Suprapubic skin (tissue), 4 donors: ENCODE measurements at regions not wholly inside any gene's neighbourhood (a gene's known extent, or its start where the extent isn't known, plus 50 kb on each side); places are given as distances from the start of the nearest gene placed in this dataset.

ENCODE experiments used
- DNase-seq, 2 donors: peaks; one replicate each; pipeline ENCODE4 v3.0.0-alpha.2; 2019; ENCODE audit warnings: low spot score in 2 of 2
- H3K27ac ChIP-seq: fragments of 200-600 bp; sonication (generic); one replicate; pipeline ENCODE4 v1.5.1; 2019
- H3K27me3 ChIP-seq: fragments of 200-600 bp; sonication (generic); one replicate; pipeline ENCODE4 v1.5.1; 2019
- H3K36me3 ChIP-seq: fragments of 200-600 bp; sonication (generic); one replicate; pipeline ENCODE4 v1.5.1; 2019
- H3K4me1 ChIP-seq: fragments of 200-600 bp; sonication (generic); one replicate; pipeline ENCODE4 v1.5.1; 2019
- H3K4me3 ChIP-seq: fragments of 200-600 bp; sonication (generic); one replicate; pipeline ENCODE4 v1.5.1; 2019; ENCODE audit warnings: mild to moderate bottlenecking
- H3K9me3 ChIP-seq: fragments of 200-600 bp; sonication (generic); one replicate; pipeline ENCODE4 v1.5.1; 2019
- EP300 ChIP-seq: sonication (generic); formaldehyde crosslinking; IDR thresholded peaks from one replicate; pipeline ENCODE4 v1.6.1; 2017; ENCODE audit warnings: antibody characterized with exemption
- POLR2A ChIP-seq, 2 donors: fragments of 450-650 bp; IDR thresholded peaks; one replicate each; pipeline ENCODE4 v1.6.1; 2017; ENCODE audit warnings: antibody characterized with exemption in 2 of 2, mild to moderate bottlenecking in 2 of 2, moderate library complexity in 2 of 2
- POLR2AphosphoS5 ChIP-seq, 3 donors: sonication (generic); formaldehyde crosslinking; IDR thresholded peaks; one replicate each; pipeline ENCODE4 v1.6.1; 2017; ENCODE audit warnings: antibody characterized with exemption in 3 of 3
- WGBS: methylation state at CpG from one replicate; pipeline ENCODE4 v1.1.5; 2018; 5-methylcytosine and 5-hydroxymethylcytosine counted together
- TF ChIP-seq, protein P1 (sequence below), 2 donors: fragments of 200-600 bp in 1 of 2; fragments of 450-650 bp in 1 of 2; sonication (generic) in 1 of 2; IDR thresholded peaks; one replicate each; pipeline ENCODE4 v1.5.1; 2016 to 2019; ENCODE audit warnings: antibody characterized with exemption in 2 of 2, mild to moderate bottlenecking in 1 of 2, moderate library complexity in 1 of 2

DNA sequence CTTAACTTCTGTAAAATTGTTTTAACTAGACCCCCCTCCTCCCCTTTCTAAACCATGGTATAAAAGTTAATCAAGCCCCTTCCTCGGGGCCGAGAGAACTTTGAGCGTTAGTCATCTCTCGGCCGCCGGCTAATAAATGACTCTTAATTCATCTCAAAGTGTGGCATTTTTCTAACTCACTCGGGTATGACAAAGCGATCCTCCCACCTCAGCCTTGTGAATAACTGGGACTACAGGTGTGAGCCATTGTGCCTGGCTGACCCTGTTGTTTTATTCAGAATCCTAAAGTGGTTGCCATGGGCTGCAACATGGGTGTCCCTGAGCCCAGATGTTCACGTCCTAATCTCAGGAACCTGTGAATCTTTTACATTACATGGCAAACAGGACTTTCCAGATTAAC lies 540.7 kb upstream of the AMELY start:
- no peak overlapping the region for H3K4me3 ChIP-seq
- peaks cover 6% of the 10 kb centered on the region for H3K4me1 ChIP-seq
- TF ChIP-seq EP300, result no peak
- no peak for TF ChIP-seq POLR2AphosphoS5 (IDR thresholded peaks at IDR 0.05)
- no peak for TF ChIP-seq POLR2A (IDR thresholded peaks at IDR 0.05)
- TF ChIP-seq, protein P1, sequence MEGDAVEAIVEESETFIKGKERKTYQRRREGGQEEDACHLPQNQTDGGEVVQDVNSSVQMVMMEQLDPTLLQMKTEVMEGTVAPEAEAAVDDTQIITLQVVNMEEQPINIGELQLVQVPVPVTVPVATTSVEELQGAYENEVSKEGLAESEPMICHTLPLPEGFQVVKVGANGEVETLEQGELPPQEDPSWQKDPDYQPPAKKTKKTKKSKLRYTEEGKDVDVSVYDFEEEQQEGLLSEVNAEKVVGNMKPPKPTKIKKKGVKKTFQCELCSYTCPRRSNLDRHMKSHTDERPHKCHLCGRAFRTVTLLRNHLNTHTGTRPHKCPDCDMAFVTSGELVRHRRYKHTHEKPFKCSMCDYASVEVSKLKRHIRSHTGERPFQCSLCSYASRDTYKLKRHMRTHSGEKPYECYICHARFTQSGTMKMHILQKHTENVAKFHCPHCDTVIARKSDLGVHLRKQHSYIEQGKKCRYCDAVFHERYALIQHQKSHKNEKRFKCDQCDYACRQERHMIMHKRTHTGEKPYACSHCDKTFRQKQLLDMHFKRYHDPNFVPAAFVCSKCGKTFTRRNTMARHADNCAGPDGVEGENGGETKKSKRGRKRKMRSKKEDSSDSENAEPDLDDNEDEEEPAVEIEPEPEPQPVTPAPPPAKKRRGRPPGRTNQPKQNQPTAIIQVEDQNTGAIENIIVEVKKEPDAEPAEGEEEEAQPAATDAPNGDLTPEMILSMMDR (IDR thresholded peaks at IDR 0.05), result no peak
- no CpG with 5 or more reads among the region's 9 CpGs for WGBS
- H3K36me3 ChIP-seq, result no peaks in the 10 kb centered on the region
- no peak for DNase-seq
- H3K27me3 ChIP-seq, result no peaks in the 10 kb centered on the region
- no peak overlapping the region for H3K27ac ChIP-seq
- H3K9me3 ChIP-seq, result no peaks in the 10 kb centered on the region

DNA sequence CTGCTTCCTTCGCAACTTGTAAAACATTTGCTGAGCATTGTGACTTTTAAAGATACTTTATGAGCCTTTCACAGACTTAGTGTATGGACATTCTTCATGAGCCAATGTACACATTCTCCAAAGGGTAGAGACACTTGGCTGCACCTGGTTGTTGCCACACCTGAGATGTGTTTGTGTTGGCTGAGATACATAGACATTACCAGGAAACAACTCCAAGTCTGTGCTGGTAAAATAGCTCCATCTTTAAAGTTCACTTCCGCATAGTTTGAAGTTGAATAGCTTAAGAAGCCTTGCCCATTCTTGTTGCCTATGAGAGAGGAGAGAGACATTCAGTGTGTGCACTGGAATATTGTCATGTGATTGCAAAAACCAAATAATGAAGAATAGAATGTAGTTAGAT lies 538.3 kb upstream of the AMELY start:
- no peaks in the 10 kb centered on the region for H3K27me3 ChIP-seq
- no peak for DNase-seq
- no peaks in the 10 kb centered on the region for H3K9me3 ChIP-seq
- peaks cover 6% of the 10 kb centered on the region for H3K4me1 ChIP-seq
- TF ChIP-seq, protein P1 (IDR thresholded peaks at IDR 0.05), result no peak
- TF ChIP-seq POLR2AphosphoS5 (IDR thresholded peaks at IDR 0.05), result peak in 1 of 3 donors; percentile 17
- peak overlapping the region; percentile 38 for H3K27ac ChIP-seq
- H3K36me3 ChIP-seq, result no peaks in the 10 kb centered on the region
- WGBS, result no CpG with 5 or more reads among the region's 2 CpGs
- no peak overlapping the region for H3K4me3 ChIP-seq

DNA sequence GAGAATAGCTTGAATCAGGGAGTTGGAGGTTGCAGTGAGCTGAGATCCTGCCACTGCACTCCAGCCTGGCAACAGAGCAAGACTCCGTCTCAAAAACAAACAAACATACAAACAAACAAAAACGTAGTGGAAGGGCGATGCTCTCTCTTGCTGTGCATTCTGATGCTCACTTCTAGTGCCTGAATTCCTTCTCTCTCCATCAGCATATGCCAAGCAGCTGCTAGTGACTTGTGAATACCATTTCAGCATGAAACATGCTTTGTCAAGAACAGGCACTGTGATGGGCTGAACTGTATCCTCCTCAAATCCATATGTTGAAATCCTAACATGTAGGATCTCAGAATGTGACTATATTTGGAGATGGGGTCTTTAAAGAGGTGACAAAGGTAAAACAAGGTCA lies 537.1 kb upstream of the AMELY start:
- no CpG with 5 or more reads among the region's 3 CpGs for WGBS
- Histone ChIP-seq H3K9me3 (no peaks in the 10 kb centered on the region), H3K27me3 (no peaks in the 10 kb centered on the region), H3K4me1 (peaks cover 6% of the 10 kb centered on the region), H3K4me3 (no peak overlapping the region), H3K27ac (peak overlapping the region; percentile 10), H3K36me3 (no peaks in the 10 kb centered on the region)
- TF ChIP-seq EP300 (no peak), POLR2AphosphoS5 (IDR thresholded peaks at IDR 0.05) (no peak)
- no peak for DNase-seq

DNA sequence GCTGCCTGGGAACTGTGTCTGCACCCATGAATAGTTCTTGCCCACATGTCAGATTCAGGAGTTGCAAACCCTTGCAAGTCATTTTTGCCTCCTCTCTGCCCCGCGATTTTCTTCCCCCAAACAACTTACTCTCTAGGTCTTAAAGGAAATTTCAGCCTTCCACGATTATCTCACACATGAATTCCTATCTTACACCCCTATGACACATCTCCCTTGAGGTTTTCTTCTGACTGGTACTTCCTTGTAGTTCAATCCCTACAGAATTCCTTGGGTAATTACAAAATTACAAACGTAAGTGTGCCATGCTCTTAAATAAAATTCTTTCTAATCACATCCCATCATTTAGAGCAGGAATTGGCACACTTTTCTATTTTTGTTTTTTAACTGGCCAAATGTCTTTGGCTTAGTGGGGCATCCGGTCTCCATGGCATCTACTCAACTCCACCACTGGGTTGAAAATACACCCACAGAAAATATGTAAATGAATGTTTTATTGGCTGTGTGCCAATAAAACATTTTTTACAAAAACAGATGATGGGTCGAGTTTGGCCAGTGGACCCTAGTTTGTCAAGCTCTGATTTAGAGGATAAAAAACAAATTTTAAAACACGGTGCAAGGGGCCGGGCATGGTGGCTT lies 536.4 kb upstream of the AMELY start:
- Histone ChIP-seq H3K27ac (no peak overlapping the region), H3K4me1 (peaks cover 6% of the 10 kb centered on the region), H3K4me3 (no peak overlapping the region), H3K27me3 (no peaks in the 10 kb centered on the region), H3K9me3 (no peaks in the 10 kb centered on the region), H3K36me3 (no peaks in the 10 kb centered on the region)
- WGBS, result no CpG with 5 or more reads among the region's 8 CpGs
- TF ChIP-seq, protein P1 (IDR thresholded peaks at IDR 0.05), result no peak
- TF ChIP-seq POLR2AphosphoS5 (IDR thresholded peaks at IDR 0.05) (no peak), POLR2A (IDR thresholded peaks at IDR 0.05) (no peak), EP300 (no peak)
- DNase-seq, result no peak

DNA sequence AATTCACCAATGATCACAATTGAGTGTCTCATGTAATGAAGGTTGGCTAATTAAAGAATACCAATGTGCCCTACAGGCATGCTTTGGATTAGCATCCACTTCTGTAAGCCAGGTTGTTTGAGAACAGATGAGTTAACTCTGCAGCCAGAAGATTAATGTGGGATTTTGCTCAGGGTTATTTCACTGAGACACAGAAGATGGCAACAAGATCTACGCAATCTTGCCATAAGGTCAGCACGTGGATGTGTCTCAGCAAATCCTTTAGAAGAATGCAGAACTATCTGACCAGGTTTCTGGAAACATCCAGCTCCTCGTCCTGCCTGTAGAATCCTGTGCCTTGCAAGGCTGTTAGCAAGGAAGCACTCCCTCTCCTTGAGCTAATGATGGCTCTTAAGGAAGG lies 532.6 kb upstream of the AMELY start:
- WGBS, result no CpG with 5 or more reads among the region's 3 CpGs
- Histone ChIP-seq H3K36me3 (no peaks in the 10 kb centered on the region), H3K4me1 (peaks cover under 1% of the 10 kb centered on the region), H3K27me3 (no peaks in the 10 kb centered on the region), H3K27ac (no peak overlapping the region), H3K9me3 (no peaks in the 10 kb centered on the region), H3K4me3 (no peak overlapping the region)
- TF ChIP-seq EP300, result no peak
- TF ChIP-seq, protein P1 (IDR thresholded peaks at IDR 0.05), result no peak
- TF ChIP-seq POLR2AphosphoS5 (IDR thresholded peaks at IDR 0.05), result no peak
- no peak for TF ChIP-seq POLR2A (IDR thresholded peaks at IDR 0.05)
- DNase-seq, result no peak
